Motor neuron (in vitro differentiated cells): ENCODE measurements at regions not wholly inside any gene's neighbourhood (a gene's known extent, or its start where the extent isn't known, plus 50 kb on each side); places are given as distances from the start of the nearest gene placed in this dataset.

Experiments used
- ATAC-seq, 8 experiments: fragments of 200-7000 bp; cut with Tn5 transposase; replicated peaks in 6 of 8; 2 replicates each; pipeline ENCODE4 v1.8.0; 2021; ENCODE audit warnings: mild to moderate bottlenecking in 8 of 8, moderate library complexity in 8 of 8
- H3K27ac ChIP-seq, 2 donors: fragments of 250-450 bp; sonication (Bioruptor Pico); 2 replicates each; pipeline ENCODE4 v1.9.0; 2021; ENCODE audit warnings: antibody characterized with exemption in 2 of 2, mild to moderate bottlenecking in 2 of 2, moderate library complexity in 1 of 2
- H3K4me1 ChIP-seq, 2 donors: fragments of 250-450 bp; sonication (Bioruptor Pico); replicated peaks in 1 of 2; 2 replicates each; pipeline ENCODE4 v1.6.1; 2021; ENCODE audit warnings: antibody characterized with exemption in 2 of 2, mild to moderate bottlenecking in 2 of 2, moderate library complexity in 1 of 2
- H3K4me3 ChIP-seq, 5 donors: fragments of 250-450 bp; sonication (Bioruptor Pico); 2 replicates each; pipeline ENCODE4 v1.9.0; 2021; ENCODE audit warnings: antibody characterized with exemption in 5 of 5, mild to moderate bottlenecking in 5 of 5, moderate library complexity in 4 of 5
- WGBS, 10 experiments: fragments of 450-650 bp; shearing (Covaris generic); methylation state at CpG; one replicate each; pipeline ENCODE4 v1.0.0; 2022; 5-methylcytosine and 5-hydroxymethylcytosine counted together
- in situ Hi-C, 9 experiments: fragments of 400-800 bp; cut with MboI; loops; one replicate each; pipeline ENCODE4 v1.15.0; 2021; ENCODE audit warnings: low sequenced_read_pairs in 9 of 9, low pct_unique_long_range_greater_than_20kb in 2 of 9; ENCODE audit not compliant: unreplicated experiment in 9 of 9

DNA sequence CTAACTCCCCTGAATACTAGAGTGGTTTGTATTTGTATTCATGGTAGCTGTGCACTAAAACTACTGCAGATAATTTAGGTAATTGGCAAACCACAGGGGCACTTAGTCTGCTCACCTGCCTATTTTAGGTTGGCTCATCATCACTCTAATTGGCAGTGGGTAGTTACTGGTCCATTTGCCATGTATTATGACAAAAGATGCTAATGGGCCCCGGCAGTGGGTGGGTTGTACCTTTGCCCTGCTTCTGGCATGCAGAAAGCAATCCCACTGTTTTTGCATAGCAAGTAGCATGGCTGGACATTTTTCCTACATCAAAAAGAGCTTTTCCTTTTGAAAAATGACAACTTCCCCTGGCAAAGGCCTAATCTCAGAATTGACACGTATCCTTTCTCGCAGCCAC, 741.4 kb upstream of the MAP3K7 start:
- WGBS, 10 experiments = 44 to 100% (median 63%) methylated on average over 1 to 3 of the region's 3 CpGs; no CpG with 5 or more reads in 1 of the 10 experiments
- in situ Hi-C loops = no loop called here
- H3K27ac ChIP-seq = peak overlapping the region in 1 of 2 donors; percentile 46

DNA sequence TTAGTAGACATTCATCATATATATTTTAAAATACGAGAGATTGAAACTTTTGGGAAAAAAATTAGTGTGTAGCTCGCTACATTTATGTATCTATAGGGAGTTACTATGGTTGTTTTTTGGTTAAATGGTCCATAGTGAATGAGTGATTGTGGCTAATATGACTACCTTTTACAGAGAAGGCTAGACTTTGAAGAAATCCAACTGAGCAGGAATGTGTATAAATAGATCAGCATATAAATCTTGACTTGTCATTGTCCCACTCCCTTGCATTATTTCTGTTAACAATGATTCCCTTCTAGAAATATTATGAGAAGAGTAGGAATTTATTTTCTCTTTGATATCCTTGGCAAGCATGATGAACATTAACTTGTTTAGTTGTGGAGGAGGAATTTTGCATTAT, 737.8 kb upstream of the MAP3K7 start:
- WGBS, 10 experiments = 13 to 100% (median 97%) methylated on average over 1 to 2 of the region's 2 CpGs
- peak in 3 of 8 experiments; percentile 27 to 82 (median 73) for ATAC-seq

More for the DNA sequence above, 741.4 kb upstream of the MAP3K7 start:
- Histone ChIP-seq H3K4me3 (no peak overlapping the region), H3K4me1 (peaks cover 17 to 26% of the 10 kb centered on the region in 2 donors)
- ATAC-seq = no peak

DNA sequence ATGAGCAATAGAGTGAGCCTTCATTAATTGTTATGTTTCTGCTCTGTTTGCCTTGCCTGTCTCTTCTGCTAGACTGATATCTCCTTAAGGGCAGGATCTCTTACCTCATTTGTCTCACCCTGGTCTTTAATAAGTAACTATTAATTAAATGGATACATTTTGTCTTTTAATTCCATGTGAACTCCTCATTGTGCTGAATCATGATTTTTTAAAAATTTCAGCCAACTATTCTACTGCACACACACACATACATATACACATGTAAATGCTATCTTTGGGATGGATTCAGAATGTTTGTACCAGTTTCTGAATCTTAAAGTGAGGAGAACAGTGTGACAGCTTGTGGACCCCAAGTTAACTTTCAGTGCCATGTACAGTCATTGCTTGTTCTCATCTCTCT, 731.1 kb upstream of the MAP3K7 start:
- in situ Hi-C loops = no loop called here
- no peak overlapping the region for H3K27ac ChIP-seq
- no peak for ATAC-seq
- no peaks in the 10 kb centered on the region for H3K4me1 ChIP-seq
- no peak overlapping the region for H3K4me3 ChIP-seq

More for the DNA sequence above, 737.8 kb upstream of the MAP3K7 start:
- in situ Hi-C loops = no loop called here
- H3K4me3 ChIP-seq = no peak overlapping the region
- peaks cover 15 to 26% of the 10 kb centered on the region in 2 donors for H3K4me1 ChIP-seq
- H3K27ac ChIP-seq = no peak overlapping the region

DNA sequence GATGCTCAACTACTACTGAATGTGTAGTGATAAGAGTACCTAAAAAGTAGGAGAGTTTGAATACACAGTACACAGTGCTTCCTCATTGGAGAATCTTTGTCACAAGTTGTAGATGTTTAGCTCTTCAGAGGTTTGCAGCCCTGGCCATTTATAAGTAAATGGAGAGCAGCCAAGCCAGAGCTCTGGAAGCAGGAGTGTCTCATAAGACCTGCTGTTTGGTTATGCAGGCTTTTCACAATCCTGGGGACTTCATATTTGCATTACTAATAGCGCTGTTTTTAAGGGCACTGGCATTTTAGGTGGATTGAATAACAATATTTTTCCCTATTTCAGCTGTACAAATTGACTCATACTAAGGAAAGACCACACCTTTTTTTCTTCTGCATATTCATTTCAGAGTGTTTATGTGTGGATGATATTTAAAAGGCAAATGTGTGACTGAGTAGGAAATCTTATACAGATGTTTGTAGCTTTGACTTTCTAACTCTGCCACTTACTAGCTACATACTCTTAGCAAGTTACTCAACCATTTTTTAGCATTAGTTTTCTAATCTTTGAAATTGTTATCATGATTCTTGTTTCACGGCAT, 730.5 kb upstream of the MAP3K7 start:
- 0 to 89% (median 35%) methylated on average over 1 to 2 of the region's 2 CpGs; no CpG with 5 or more reads in 4 of the 10 experiments for WGBS, 10 experiments
- no peak overlapping the region for H3K4me3 ChIP-seq
- no peaks in the 10 kb centered on the region for H3K4me1 ChIP-seq
- H3K27ac ChIP-seq = no peak overlapping the region
- ATAC-seq = peak in 7 of 8 experiments; percentile 31 to 95 (median 70)
- in situ Hi-C loops = no loop called here

DNA sequence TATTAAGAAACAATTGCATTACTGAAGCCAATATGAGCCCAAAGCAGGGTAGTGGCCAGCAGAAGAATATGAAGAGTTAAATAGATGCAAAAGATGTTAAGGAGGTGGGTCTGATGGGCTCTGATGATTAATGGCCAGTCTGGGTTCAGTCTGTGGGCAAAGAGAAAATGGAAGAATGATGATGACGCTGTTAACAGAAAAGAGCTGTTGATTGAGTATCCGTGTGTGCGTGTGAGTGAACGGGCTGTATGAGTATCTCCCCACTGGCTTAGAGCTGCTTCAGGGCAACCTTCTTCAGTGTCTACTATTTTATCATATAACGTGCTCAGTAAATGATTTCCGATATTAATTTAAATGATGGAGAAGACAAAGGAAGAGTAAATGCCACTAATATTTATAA, 723.3 kb upstream of the MAP3K7 start:
- in situ Hi-C loops = no loop called here
- WGBS, 10 experiments = 15 to 94% (median 82%) methylated on average over 1 to 6 of the region's 6 CpGs; no CpG with 5 or more reads in 1 of the 10 experiments
- peak in 5 of 8 experiments; percentile 67 to 95 (median 75) for ATAC-seq

DNA sequence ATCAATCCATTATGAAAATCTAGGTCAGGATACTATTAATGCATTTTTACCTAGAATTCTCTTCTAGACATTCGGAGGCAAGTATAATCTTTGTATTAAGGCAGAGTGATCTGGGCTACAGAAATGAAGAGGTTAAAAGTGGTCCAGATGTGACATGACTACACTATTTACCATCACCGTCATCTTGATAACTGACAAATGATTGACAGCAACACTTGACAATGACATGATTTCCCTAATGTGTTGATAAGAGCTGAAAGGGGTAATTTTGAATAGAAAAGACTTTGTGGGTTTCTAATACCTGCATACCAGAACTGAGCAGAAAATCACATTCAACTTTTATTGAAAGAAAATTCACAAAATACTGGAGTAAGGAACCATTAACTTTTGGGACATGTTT, 718.9 kb upstream of the MAP3K7 start:
- 27 to 100% (median 89%) methylated on average over 1 to 2 of the region's 2 CpGs for WGBS, 10 experiments
- Histone ChIP-seq H3K4me3 (no peak overlapping the region), H3K27ac (no peak overlapping the region), H3K4me1 (no peaks in the 10 kb centered on the region)
- no peak for ATAC-seq
- in situ Hi-C loops = no loop called here

More for the DNA sequence above, 723.3 kb upstream of the MAP3K7 start:
- Histone ChIP-seq H3K4me1 (no peaks in the 10 kb centered on the region), H3K27ac (no peak overlapping the region), H3K4me3 (no peak overlapping the region)

DNA sequence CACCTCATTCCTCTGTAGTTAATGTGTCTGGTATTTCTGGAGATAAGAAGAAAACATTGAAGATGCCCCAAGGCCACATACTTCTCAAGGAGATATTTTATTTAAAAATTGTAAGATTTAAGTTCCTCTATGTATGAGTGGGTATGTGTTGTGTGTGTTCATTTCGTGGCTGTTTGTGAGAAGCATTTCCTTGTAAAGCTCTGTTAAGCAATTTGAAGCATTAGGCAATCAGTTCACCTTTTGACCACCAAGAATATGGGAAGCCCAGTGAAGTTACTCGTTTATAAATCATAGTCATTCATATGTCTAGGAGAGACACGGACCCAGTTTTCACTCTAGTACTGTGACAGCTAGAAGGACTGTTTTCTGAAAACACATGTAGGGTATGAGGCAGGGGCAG, 717.6 kb upstream of the MAP3K7 start:
- 0 to 97% (median 40%) methylated on average over 1 to 3 of the region's 3 CpGs; no CpG with 5 or more reads in 1 of the 10 experiments for WGBS, 10 experiments
- in situ Hi-C loops = no loop called here
- H3K27ac ChIP-seq = no peak overlapping the region
- ATAC-seq = no peak
- H3K4me3 ChIP-seq = no peak overlapping the region
- H3K4me1 ChIP-seq = no peaks in the 10 kb centered on the region

DNA sequence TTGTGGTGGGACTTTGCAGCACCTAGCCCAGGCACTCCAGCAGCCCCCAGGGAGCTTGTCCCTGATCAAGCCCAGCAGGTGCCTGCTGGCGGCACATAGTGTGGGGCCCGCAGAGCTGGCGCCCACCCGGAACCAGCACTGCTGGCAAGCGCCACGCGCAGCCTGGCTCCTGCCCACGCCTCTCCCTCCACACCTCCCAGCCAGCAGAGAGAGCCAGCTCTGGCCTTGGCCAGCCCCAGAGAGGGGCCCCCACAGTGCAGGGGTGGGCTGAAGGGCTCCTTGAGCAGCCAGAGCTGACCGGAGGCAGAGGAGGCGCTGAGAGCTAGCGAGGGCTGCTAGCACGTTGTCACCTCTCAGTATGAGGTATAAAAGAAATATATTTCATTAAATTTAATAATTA, 716.5 kb upstream of the MAP3K7 start:
- no peaks in the 10 kb centered on the region for H3K4me1 ChIP-seq
- no peak for ATAC-seq
- 70 to 100% (median 92%) methylated on average over 2 to 9 of the region's 12 CpGs; no CpG with 5 or more reads in 4 of the 10 experiments for WGBS, 10 experiments
- no peak overlapping the region for H3K27ac ChIP-seq
- in situ Hi-C loops = no loop called here
- H3K4me3 ChIP-seq = no peak overlapping the region

DNA sequence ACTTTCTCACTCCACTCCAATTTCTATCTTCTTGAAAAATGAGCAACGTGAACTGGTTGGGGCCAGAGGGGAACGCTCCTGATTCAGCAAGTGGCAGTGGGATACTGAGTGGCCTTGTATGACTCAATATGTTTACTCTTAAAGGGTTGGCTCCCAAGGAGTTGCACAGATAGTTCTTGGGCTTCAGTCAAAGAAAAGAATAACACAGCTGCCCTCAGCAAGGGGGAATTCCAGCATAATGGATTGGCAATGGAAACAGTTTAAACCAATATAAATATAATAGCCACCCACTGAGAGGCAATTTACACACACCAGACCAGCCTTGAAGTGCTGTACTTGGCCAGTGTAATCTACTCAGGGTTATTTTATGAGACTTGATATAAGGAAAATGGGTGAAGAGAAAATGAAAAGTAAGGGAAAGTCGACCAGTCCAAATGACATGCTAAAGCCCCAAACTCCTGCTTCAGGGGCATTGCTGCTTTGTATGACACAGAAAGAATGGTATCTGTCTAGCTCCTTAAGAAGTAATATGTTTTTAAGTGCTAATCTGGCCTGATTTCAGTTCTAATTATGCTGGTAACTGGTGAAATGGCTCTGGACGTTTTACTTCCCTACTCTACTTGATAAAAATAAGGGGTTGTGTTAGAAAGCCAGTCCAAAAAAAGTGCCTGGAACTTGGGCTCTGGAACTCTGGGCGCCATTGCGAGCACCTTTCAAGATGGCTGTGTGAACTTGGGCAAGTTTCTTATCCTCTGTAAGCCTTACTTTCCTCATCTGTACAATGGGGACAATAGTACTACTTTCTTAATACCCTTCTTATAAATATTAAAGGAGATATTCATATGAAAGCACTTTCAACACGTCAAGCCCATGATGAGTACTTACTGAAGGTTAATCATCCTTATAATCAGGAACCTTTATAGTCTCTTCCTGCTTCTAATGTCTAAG, 712.9 kb upstream of the MAP3K7 start:
- peak; percentile 41 to 99 (median 86) for ATAC-seq
- H3K27ac ChIP-seq = no peak overlapping the region
- H3K4me3 ChIP-seq = no peak overlapping the region

DNA sequence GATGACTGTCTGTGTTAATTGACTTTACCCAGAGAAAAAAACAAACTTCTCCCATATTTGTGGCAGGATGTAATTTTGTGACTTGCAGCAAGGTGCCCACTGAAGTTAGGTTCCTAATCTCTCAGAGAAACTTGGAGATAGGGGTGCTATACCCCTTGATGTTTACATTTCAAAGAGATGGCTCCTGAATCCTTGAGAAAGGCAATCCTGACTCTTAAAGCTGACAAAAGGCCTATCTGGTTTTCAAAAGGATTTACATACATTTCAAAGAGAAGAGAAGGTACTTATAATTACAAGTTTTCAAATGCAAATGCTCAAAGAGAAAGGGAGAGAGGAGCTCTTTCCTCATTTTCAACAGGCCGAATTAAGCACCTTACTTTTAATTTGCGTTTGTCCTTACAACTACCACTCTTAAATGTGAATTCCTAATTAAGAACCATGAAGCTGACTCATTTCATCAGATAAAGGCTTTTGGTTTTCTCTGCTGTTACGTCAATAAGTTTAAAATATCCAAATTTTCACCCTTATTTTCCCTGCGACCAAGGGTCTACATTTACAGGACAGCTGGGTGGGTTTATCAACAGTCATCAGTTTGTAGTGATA, 711.8 kb upstream of the MAP3K7 start:
- H3K4me1 ChIP-seq = no peaks in the 10 kb centered on the region
- H3K27ac ChIP-seq = no peak overlapping the region
- in situ Hi-C loops = no loop called here
- no peak for ATAC-seq
- WGBS, 10 experiments = 20 to 100% (median 55%) methylated on average over 1 to 4 of the region's 4 CpGs
- no peak overlapping the region for H3K4me3 ChIP-seq

More for the DNA sequence above, 712.9 kb upstream of the MAP3K7 start:
- no peaks in the 10 kb centered on the region for H3K4me1 ChIP-seq
- 30 to 86% (median 62%) methylated on average over 1 to 7 of the region's 7 CpGs; no CpG with 5 or more reads in 1 of the 10 experiments for WGBS, 10 experiments
- in situ Hi-C loops = no loop called here

DNA sequence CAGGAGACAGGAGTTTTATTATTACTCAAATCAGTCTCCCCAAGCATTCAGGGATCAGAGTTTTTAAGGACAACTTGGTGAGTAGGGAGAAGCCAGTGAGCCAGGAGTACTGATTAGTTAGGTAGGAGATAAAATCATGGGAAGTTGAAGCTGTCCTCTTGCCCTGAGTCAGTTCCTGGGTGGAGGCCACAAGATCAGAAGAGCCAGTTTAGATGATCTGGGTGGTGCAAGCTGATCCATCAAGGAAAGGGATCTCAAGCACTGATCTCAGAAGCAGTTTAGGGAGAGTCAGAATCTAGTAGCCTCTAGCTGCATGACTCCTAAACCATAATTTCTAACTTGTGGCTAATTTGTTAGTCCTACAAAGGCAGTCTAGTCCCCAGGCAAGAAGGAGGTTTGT, 706.5 kb upstream of the MAP3K7 start:
- no peak overlapping the region for H3K27ac ChIP-seq
- no peak overlapping the region for H3K4me3 ChIP-seq
- in situ Hi-C loops = no loop called here
- H3K4me1 ChIP-seq = no peaks in the 10 kb centered on the region
- peak in 2 of 8 experiments; percentile 52 to 79 for ATAC-seq

DNA sequence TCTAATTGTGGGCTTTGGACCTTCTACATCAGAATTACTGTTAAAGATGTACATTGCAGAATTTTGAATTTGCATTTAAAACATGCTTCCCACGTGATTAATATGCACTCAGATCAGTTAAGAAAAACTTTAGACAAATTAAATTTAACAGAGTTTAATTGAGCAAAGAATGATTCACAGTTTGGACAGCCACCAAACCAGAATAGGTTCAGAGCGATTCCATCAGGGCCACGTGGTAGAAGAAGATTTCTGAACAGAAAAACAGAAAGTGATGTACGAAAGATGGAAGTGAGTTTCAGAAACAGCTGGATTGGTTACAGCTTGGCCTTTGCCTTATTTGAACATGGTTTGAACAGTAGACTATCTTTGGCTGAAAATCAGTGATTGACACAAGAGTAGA, 704.2 kb upstream of the MAP3K7 start:
- in situ Hi-C loops = no loop called here
- 0 to 80% (median 57%) methylated on average over 3 to 4 of the region's 4 CpGs for WGBS, 10 experiments
- Histone ChIP-seq H3K4me3 (no peak overlapping the region), H3K4me1 (no peaks in the 10 kb centered on the region), H3K27ac (no peak overlapping the region)
- peak in 2 of 8 experiments; percentile 40 to 67 for ATAC-seq

DNA sequence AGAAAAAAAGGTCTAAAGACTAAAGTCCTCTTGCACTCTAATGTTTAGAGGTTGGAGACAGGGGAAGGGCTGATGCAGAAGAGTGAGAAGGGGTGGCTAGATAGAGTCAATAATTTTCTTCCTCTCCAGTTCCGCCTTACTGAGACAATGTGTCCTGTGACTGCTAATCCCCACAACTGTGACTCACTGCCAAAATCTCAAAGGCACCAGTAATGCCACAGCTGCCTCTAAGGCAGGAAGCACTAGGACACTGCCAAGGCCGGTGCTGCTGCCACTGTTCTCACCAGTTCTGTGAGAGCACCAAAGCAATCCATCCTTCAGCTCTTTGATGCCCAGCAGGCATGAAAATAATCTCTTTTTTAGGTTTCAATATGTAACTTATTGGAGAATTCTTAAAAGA, 701.9 kb upstream of the MAP3K7 start:
- no peaks in the 10 kb centered on the region for H3K4me1 ChIP-seq
- WGBS, 10 experiments = 20 to 100% (median 65%) methylated on average over 1 of the region's 2 CpGs; no CpG with 5 or more reads in 6 of the 10 experiments
- in situ Hi-C loops = no loop called here
- H3K4me3 ChIP-seq = no peak overlapping the region
- no peak overlapping the region for H3K27ac ChIP-seq
- peak in 1 of 8 experiments; percentile 38 for ATAC-seq
